OCI-LY7 (cell line): ENCODE measurements at regions not wholly inside any gene's neighbourhood (a gene's known extent, or its start where the extent isn't known, plus 50 kb on each side); places are given as distances from the start of the nearest gene placed in this dataset.

Experiments
- BruUV-seq: library from RNA; stranded (reverse); fragments of 400-500 nt; replicated peaks from 2 replicates; lab custom pipeline; 2021; lab: Mats Ljungman, UMichigan
- CTCF ChIA-PET: fragments of 300-600 bp; sonication (Branson Sonifier 250); formaldehyde crosslinking; loops from one replicate; lab custom pipeline; 2022; ENCODE audit warnings: antibody characterized with exemption; ENCODE audit not compliant: unreplicated experiment; lab: Charles Lee
- POLR2A ChIA-PET: fragments of 300-600 bp; sonication (Branson Sonifier 250); formaldehyde crosslinking; loops from one replicate; lab custom pipeline; 2022; ENCODE audit warnings: antibody characterized with exemption; lab: Charles Lee
- DNase-seq: peaks from one replicate; pipeline ENCODE4 v3.0.0-alpha.2; 2015; ENCODE audit warnings: low spot score
- H2AFZ ChIP-seq: fragments of 200-600 bp; sonication (generic), shearing (Covaris generic); 2 replicates; pipeline ENCODE4 v1.6.1; 2014; ENCODE audit warnings: mild to moderate bottlenecking, antibody characterized with exemption, low read length, moderate library complexity
- H3K27ac ChIP-seq: fragments of 200-600 bp; sonication (generic); 2 replicates; pipeline ENCODE4 v1.5.1; 2014; ENCODE audit warnings: mixed run types, low read depth, mild to moderate bottlenecking, moderate library complexity, low read length, inconsistent platforms; ENCODE audit not compliant: poor library complexity, severe bottlenecking
- H3K36me3 ChIP-seq: fragments of 200-600 bp; sonication (generic); 2 replicates; pipeline ENCODE4 v1.6.1; 2014; ENCODE audit warnings: mild to moderate bottlenecking, antibody characterized with exemption, low read length, moderate library complexity, mixed read lengths; ENCODE audit not compliant: insufficient read depth
- H3K4me1 ChIP-seq: fragments of 200-600 bp; sonication (generic); 2 replicates; pipeline ENCODE4 v1.5.1; 2014; ENCODE audit warnings: mild to moderate bottlenecking, low read length; ENCODE audit not compliant: insufficient read depth, poor library complexity, severe bottlenecking
- H3K4me2 ChIP-seq: fragments of 200-600 bp; sonication (generic); 2 replicates; pipeline ENCODE4 v1.6.1; 2014; ENCODE audit warnings: mild to moderate bottlenecking, low read length
- H3K4me3 ChIP-seq: fragments of 200-600 bp; sonication (generic); 2 replicates; pipeline ENCODE4 v1.5.1; 2014; ENCODE audit warnings: mild to moderate bottlenecking, low read depth, low read length; ENCODE audit not compliant: poor library complexity, severe bottlenecking
- H3K79me2 ChIP-seq: fragments of 200-600 bp; sonication (generic); 2 replicates; pipeline ENCODE4 v1.6.1; 2016; ENCODE audit warnings: low read depth, mild to moderate bottlenecking, low read length, moderate library complexity, mixed read lengths; ENCODE audit not compliant: insufficient read depth
- H3K9me2 ChIP-seq: fragments of 200-600 bp; sonication (generic); 2 replicates; pipeline ENCODE4 v1.6.1; 2016; ENCODE audit warnings: mild to moderate bottlenecking, low read length, mixed read lengths; ENCODE audit not compliant: insufficient read depth
- H3K9me3 ChIP-seq: fragments of 200-600 bp; sonication (generic); 2 replicates; pipeline ENCODE4 v1.6.1; 2014; ENCODE audit warnings: mild to moderate bottlenecking, mixed run types, low read length, mixed read lengths
- H4K20me1 ChIP-seq: fragments of 200-600 bp; sonication (generic); 2 replicates; pipeline ENCODE4 v1.6.1; 2014; ENCODE audit warnings: mild to moderate bottlenecking, antibody characterized with exemption, low read length, moderate library complexity, mixed read lengths; ENCODE audit not compliant: insufficient read depth
- CTCF ChIP-seq: fragments of 200-600 bp; sonication (generic); conservative IDR thresholded peaks from 2 replicates; pipeline ENCODE4 v1.5.1; 2014; ENCODE audit warnings: mild to moderate bottlenecking, antibody characterized with exemption, low read length, moderate library complexity, mixed read lengths
- EZH2phosphoT487 ChIP-seq: fragments of 200-600 bp; sonication (generic); IDR thresholded peaks from 2 replicates; pipeline ENCODE4 v1.6.1; 2018; ENCODE audit warnings: low read depth, borderline replicate concordance, mild to moderate bottlenecking, mixed run types, antibody characterized with exemption, low read length, moderate library complexity, mixed read lengths
- intact Hi-C: fragments of 100-400 bp; cut with micrococcal nuclease; formaldehyde crosslinking; loops from one replicate; pipeline ENCODE4 v1.10.0; 2022; ENCODE audit not compliant: unreplicated experiment

DNA sequence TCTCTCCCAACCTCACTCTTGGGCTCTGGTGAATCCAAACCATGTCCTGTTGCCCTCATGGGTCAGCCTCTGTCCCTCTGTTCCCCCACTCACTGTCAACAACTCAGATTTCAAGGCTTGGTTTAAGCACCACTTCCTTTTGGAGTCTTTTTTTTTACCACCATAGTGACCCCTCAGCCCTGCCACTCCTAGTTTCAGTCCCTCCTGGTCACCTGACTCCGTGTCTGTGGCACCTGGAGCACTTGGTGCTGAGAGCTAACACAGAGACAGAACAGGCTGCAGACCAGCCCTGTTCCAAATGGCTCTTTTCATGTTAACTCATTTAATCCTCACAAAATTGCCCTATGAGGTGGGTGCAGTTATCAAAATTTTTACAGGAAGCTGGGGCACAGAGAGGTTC is 53.6 kb upstream of the SMNDC1 start:
- H3K4me3 ChIP-seq: peak overlapping the region; percentile 2
- no peak for TF ChIP-seq CTCF
- TF ChIP-seq EZH2phosphoT487: no peak
- no peaks in the 10 kb centered on the region for H3K36me3 ChIP-seq
- peaks cover 73% of the 10 kb centered on the region for H3K4me1 ChIP-seq
- CTCF ChIA-PET: no interaction called here
- DNase-seq: no peak
- no peaks in the 10 kb centered on the region for H3K9me2 ChIP-seq
- H3K9me3 ChIP-seq: no peaks in the 10 kb centered on the region
- POLR2A ChIA-PET: interaction anchor here (0.6 to 1.0 kb wide), 4 partner anchors 9 to 315 kb away, joined by 3 read pairs; no protein-coding TSS in a partner anchor
- peak overlapping the region; percentile 90 for H3K4me2 ChIP-seq
- H3K27ac ChIP-seq: peak overlapping the region; percentile 93
- H2AFZ ChIP-seq: no peak overlapping the region
- no peaks in the 10 kb centered on the region for H4K20me1 ChIP-seq
- intact Hi-C loops: loop anchor here (5.0 kb wide), 3 partner anchors 84 to 504 kb away; no protein-coding TSS in a partner anchor
- BruUV-seq: no TSS peak
- H3K79me2 ChIP-seq: no peaks in the 10 kb centered on the region

DNA sequence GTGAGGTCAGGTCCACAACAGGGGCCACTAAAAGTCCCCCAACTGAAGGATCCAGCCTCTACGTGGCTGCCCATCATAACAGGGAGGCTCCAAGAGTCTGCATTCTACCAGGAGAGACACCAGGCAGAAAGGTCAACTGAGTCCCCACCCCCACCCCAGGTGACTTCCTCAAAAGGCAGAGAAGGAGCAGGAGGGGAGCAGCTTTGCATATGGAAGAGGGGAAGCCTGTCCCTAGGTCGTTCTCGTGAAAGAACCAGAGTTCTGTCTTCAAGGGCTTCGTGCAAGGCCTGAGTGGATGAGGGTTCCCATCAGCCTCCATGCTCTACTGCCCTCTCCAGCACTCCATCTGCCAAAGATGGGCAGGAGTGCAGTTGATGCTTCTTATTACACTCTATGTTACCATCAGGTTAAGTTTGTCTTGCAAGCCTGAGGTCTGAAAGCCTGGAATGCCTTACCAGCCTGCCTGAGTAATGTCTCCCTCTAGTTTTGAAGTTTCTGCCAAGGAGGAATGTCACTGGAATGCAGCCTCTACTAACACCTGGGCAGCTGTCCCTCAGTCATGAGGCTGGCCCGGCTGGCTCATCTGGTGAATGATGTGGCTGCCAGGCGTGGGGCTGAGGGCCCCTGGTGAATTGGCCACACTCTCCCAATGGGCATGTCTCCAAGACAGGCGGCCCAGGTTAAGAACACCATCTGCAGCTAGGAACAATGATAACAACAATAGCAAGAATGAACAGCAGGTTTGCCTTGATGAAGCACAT is 54.3 kb upstream of the SMNDC1 start:
- no peak overlapping the region for H3K27ac ChIP-seq
- H3K4me1 ChIP-seq: peaks cover 66% of the 10 kb centered on the region
- H3K79me2 ChIP-seq: no peaks in the 10 kb centered on the region
- no peaks in the 10 kb centered on the region for H3K9me2 ChIP-seq
- no peaks in the 10 kb centered on the region for H4K20me1 ChIP-seq
- ChIA-PET CTCF (interaction anchor here (0.6 kb wide), 1 partner anchor 181 kb away, joined by 6 read pairs; no protein-coding TSS in a partner anchor), POLR2A (interaction anchor here (0.6 to 1.3 kb wide), 5 partner anchors 8 to 314 kb away, joined by 3 to 4 read pairs (median 3); no protein-coding TSS in a partner anchor)
- peak; percentile 50 for DNase-seq
- no peaks in the 10 kb centered on the region for H3K9me3 ChIP-seq
- no peak for TF ChIP-seq EZH2phosphoT487
- no peak for TF ChIP-seq CTCF
- intact Hi-C loops: loop anchor here (5.0 kb wide), 3 partner anchors 83 to 503 kb away; no protein-coding TSS in a partner anchor
- peak overlapping the region; percentile 90 for H3K4me2 ChIP-seq
- peak overlapping the region; percentile 2 for H3K4me3 ChIP-seq
- no TSS peak for BruUV-seq
- no peaks in the 10 kb centered on the region for H3K36me3 ChIP-seq
- no peak overlapping the region for H2AFZ ChIP-seq
